HCEC 1CT (cell line): ENCODE measurements at regions not wholly inside any gene's neighbourhood (a gene's known extent, or its start where the extent isn't known, plus 50 kb on each side); places are given as distances from the start of the nearest gene placed in this dataset.
A peak's percentile ranks its signal among the peaks of the same experiment; 100 is the strongest.
"Not testable (repeated sequence)": the region's sequence is repeated elsewhere in the genome, so short reads cannot be mapped to it uniquely, and the experiment has no call there.

Experiments used
- DNase-seq: peaks from one replicate; pipeline ENCODE4 v3.0.0-alpha.2; 2017

DNA sequence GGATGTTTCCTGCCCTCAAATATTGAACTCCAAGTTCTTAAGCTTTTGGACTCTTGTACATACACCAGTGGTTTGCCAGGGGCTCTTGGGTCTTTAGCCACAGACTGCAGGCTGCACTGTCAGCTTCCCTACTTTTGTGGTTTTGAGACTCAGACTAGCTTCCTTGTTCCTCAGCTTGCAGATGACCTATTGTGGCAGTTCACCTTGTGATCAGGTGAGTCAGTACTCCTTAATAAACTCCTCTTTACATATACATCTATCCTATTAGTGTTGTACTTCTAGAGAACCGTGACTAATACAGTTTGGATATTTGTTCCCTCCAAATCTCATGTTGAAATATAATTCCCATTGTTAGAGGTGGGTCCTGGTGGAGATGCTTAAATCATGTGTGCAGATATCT is 681.9 kb upstream of the ARRDC3 start:
- DNase-seq, result no peak

DNA sequence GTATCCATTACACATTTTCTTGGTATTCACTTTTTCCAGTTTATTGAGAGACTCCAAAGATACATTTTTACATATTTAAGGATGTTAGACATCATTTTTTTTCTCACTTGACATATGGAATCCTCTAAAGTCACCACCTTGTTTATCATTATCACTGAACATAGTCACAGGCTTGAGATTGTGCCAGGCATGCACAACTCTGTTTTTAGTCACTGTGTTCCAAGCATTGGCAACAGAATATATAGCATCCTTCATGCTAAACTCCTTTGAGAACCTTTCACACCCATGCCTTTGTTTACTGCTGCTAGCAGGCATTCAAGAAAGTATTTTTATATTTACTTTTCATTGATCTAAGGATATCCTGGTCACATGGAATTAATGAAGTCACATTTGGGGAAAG is 668.6 kb upstream of the ARRDC3 start:
- no peak for DNase-seq

DNA sequence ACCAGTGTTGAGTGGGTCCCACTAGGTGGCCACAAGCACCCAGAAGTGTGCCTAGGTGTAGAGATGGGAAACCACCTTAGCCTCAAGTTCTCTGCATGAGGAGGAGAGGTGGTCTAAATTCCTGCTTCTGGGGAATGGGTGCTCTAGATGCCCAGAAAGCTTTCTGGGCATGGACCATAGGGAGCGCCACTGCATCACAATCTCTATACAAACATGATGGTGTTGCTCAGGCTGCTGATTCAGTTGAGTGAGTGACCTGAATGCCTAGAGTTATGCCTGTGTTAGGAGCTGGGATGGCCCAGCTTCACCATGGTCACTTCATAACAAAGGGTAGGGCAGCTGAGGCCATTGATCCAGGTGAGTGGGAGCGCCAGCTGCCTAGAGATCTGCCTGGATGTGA is 667.9 kb upstream of the ARRDC3 start:
- DNase-seq, result no peak

DNA sequence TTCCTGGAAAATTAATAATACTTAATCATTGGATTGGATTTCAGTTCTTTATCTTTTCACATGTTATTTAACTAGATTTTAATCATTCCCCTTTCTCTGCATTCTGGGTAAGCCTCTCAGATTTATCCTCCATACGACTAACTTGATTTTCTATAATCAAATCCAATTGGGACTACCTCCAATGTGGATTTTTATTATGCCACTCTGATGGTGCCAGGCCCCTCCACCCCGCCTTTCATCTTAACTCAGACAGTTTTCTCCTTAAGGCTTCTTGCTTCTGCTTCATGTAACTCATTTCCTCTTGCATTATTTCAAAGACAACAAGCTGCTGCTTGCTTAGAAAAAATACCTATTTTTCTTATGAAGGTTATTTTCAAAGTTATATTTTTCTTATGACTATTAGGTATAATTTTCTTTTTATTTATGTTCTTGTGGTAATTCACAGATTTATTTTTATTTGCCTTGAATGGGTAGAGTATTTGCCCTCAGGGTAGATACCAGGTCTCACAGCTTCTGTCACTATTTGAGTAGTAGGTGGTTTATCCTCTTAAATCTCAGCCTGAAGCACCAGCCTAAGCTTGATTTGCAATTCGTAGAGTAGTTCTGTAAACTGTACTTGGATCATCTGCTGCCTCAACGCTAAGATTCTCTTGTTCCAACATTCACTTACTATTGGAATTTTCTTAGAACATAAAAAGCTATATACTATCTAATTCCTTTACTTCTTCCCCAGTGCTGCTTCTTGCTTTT is 659.0 kb upstream of the ARRDC3 start:
- DNase-seq, result no peak

DNA sequence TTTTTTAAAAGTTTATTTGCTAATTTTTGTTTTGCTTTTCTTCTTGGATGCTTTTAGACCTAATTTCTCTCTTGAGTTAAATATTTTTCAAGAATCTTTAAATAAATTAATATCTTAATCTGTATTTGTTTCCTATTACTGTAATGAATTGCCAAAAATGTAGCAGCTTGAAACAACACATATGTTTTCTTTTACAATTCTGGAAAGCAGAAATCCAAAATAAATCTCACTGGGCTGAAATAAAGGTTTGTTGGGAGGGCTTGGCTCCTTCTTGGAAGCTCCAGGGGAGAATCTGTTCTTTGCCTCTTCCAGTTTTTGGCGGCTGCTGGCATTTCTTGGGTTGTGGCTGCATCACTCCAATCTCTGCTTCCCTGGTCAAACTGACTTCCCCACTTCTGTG is 658.1 kb upstream of the ARRDC3 start:
- no peak for DNase-seq

DNA sequence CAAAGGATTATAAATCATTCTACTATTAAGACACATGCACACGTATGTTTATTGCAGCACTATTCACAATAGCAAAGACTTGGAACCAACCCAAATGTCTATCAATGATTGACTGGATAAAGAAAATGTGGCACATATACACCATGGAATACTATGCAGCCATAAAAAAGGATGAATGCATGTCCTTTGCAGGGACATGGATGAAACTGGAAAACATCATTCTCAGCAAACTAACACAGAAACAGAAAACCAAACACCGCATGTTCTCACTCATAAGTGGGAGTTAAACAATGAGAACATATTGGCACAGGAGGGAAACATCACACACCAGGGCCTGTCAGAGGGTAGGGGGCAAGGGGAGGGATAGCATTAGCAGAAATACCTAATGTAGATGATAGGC is 646.7 kb upstream of the ARRDC3 start:
- not testable (repeated sequence) for DNase-seq

DNA sequence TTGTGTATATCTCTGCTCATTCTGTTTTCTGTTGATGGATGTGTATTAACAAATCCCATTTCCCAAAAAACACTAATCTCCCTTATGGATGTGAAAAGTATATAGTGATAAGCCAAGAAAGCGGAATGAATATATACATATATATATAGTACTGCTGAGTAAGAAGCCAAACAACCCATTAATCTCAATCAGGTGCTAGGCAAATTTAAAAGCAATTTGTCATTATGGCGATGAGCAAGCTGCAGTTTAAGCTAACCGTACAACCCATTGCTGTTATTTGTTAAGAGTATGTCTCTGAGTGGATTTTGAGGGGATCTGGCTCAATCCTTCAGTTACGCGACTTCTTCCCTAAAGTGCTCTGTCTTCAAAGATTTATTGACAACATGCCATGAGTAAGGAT is 640.4 kb upstream of the ARRDC3 start:
- DNase-seq, result no peak

DNA sequence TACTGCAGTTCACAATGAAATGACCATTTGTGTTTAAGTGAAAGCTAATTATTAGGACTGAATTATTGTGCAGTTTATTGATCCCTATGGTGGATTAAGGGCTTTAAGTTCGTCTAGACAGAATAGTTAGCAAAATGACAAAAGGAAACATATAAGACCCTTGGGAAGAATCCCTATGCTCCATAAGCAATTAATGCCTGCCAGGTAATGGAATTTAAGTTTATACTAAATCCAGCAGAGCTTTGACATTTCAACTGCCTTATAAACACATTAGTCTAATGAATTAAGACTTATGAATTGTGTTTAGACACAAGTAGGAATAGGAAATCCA is 640.0 kb upstream of the ARRDC3 start:
- DNase-seq, result no peak

DNA sequence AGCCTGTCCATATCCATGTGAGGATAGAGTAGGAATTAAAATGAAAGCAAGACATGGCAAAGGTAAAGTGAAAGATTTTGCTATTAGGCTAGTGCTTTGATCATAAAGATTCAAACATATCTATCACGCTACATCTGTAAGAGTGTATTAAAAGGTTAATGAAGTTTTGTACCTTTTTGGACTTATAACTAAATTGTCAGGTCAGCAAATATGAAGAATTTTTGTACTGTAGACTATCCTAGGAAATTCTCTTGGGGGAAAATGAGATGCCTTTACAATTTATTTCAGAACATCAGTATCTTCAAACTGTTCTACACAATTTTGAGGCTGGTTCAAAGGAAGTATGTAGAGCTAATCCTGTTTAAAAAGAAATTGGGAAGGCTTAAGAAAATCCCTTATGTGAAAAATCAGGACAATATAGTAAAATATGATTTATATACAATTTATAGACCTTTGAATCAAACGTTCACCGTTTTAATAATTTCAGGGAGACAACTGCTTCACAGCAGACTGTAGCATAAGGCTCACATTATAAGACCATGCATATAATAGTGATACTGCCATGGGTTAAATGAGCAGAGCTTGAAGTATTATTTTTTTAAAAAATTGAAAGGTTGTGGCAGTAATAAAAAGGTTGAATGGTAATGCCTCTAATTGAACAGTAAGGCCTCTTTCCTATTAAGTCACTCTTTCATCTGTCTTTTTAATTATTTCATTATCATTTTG is 639.5 kb upstream of the ARRDC3 start:
- DNase-seq, result no peak

DNA sequence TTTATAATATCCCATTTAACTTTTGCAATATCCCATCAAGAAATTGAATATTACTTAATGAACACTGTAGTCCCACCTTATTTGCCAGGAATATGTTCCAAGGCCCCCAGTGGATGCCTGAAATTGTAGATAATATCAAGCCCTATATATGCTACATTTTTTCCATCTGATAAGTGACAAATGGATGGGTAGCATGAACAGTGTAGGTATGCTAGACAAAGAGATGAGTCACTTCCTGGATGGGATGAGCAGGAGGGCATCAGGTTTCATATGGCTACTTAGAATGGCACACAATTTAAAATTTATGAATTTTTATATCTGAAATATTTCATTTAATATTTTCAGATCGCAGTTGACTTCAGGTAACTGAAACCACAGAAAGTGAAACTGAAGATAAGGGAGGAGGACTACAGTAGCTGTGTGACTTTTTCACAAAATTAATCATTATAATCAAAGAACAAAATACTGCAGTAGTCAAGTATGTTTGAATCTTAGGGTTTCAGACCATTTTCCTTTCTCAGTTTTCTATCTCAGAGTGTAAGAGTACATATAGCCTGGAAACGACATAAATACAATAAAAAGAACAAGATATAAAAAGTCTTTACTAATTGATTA is 636.4 kb upstream of the ARRDC3 start:
- peak; percentile 49 for DNase-seq

DNA sequence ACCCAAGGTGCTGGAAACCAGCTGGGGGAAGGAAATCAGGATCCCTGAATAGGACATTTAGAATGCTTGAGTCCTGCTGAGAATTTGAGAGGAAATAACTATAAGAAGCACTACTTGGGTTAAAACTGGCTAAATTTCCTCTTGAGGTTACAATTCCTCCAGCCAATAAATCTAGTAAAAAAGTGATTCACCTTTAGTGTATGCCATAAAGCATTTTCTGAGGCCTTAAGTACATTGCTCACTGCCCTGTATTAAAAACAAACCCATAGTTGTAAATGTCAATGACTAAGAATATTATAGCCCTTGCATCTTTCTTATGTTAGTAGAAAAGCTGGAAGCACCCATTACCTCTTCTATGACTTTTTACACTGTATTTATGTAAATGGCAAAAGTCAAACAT is 634.7 kb upstream of the ARRDC3 start:
- DNase-seq, result peak; percentile 97

DNA sequence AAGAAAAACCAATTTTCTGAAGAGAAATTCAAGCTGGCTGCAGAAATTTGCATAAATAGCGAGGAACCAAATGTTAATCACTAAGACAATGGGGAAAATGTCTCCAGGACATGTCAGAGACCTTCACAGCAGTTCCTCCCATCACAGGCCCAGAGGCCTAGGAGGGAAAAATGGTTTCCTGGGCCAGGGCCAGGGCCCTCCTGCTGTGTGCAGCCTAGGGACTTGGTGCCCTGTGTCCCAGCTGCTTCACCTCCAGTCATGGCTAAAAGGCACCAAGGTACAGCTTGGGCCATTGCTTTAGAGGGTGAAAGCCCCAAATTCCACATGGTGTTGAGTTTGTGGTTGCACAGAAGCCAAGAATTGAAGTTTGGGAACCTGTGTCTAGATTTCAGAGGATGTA is 628.7 kb upstream of the ARRDC3 start:
- DNase-seq, result not testable (repeated sequence)

DNA sequence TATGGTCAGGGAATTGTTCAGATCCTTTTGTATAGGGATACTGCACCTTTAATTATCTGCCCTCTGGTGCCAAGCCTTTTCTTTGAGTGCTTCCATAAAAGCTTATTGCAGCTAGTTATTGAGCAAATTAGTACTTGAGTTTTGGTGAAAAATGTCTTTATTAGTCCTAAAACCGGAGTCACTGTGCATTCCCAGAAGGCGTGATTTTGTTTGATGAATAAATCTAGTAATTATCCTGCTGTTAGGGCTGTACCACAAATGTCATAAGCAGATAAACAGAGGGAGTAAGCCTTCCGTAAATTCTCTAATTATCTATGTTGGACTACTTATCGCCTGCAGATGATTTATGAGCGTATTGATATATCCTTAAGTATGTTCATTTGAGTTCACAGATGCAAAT is 620.7 kb upstream of the ARRDC3 start:
- DNase-seq, result no peak

DNA sequence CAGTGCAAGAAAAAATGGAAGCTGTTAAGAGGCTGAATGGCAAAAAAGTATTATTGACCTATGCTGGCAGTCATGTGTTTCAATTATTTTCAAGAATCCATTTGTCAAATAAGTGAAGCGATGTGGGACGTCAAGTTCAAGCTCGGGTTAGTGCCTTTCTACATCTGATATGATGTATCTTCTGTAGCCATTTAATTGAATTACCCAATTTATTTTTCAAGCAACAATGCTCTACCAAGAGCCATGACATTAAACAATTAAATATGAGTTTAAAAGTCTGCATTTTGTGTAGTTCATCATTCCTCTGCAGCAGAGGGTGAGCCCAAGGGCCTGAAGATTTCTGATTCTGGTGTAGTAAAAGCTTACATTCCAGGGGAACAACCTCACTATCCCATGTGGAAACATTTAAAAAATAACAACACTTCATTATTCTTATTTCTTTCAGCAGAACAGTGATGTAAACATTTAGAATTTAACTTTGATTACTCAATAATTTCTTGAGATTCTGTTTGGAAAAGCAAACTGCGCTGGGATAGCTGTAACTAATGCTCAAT is 619.7 kb upstream of the ARRDC3 start:
- DNase-seq, result no peak

DNA sequence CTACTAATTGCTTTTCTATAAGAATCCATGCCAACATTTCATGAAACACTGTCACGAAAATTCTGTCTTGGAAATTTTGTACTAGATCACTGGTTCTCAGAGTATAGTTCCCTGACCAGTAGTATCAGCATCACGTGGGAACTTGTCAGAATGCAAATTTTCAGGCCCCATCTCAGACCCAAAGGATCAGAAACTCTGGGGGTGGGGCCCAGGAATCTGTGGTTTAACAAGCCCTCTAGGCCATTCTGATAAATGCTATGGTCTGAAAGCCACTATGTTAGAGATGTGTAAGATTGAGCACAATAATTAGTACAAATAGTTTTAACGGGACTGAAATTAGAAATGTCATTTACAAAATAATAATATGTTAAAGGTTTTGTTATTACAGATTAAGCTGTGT is 615.7 kb upstream of the ARRDC3 start:
- no peak for DNase-seq

DNA sequence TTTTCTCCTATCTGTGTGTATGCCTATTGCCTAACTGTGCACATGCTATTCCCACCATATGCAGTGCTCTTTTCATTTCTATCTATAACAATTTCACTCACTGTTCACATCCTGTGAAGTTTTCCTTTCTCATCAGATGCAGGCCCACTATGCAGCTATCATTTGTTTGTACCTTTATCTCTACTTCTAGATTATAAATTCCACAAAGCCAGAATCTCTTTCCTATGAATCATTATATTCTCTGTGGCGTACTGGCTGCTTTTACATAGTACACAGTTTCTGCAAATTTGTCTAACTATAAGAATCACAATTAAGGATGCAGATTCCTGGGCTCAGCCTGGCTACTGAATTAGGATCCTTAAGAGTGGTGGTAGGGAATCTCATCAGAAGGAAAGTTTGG is 600.8 kb upstream of the ARRDC3 start:
- no peak for DNase-seq

DNA sequence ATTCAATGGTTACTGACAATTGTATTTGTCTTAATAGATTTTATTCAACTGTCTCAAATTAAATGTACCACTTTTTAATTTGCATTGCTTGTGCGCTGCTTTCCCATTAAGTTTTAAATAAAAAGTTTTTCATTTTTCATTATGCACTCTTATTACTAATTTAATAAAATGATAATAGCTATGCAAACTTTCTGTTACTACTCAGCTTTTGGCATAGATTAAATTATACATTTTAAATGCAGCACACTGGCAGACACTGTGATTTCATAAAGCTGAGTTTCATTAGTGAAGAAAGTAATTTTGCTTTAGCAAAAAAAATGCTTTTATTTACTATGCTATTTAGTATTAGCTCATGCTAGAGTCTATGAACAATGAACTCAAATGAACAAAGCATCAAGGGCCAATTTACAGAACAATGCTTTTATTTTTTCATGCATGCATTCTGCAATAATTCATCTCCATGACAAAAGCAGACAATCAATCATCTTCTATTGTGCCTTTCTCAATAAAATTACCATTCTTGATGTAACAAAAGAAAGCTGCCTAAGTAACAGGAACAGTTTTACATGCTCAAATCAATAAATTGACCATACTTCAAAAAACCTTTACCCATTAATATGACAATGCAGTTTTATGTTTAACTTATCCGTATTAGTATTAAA is 595.2 kb upstream of the ARRDC3 start:
- no peak for DNase-seq

DNA sequence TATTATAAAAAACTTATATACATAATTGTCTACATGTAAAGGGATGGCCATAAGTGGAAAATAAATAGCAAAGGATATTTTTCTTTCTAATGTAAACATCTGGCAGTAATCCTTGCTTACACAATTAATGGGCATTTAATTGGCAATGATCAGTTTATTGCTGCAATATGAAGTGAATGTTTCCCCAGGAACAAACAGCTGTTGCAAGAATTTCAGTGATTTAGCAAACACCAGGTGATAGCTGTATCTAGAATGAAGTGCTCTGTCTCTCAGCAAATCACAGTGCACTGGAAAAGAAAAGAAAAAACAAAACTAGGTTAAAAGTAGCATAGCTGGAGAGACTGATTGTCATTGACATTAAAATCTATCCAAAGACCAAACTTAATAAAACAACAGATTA is 594.5 kb upstream of the ARRDC3 start:
- DNase-seq, result no peak

DNA sequence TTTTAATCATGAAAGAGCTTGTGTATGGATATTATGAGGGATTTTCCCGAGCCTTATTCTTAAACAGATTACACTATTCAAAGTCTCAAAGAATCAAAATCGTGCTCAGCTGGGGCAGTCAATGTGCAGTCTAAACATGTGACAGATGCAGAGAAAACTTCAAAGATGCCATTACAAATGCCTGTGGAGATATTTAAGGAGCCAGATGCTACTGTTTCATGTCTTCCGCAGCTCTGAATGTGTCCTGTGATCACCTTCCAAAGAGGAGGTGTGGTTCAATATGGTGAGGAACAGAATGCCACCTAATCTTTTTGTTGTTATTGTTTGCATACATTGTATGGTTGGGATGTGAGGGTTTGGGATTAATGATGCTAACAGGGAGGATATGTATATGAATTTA is 593.3 kb upstream of the ARRDC3 start:
- DNase-seq, result no peak

DNA sequence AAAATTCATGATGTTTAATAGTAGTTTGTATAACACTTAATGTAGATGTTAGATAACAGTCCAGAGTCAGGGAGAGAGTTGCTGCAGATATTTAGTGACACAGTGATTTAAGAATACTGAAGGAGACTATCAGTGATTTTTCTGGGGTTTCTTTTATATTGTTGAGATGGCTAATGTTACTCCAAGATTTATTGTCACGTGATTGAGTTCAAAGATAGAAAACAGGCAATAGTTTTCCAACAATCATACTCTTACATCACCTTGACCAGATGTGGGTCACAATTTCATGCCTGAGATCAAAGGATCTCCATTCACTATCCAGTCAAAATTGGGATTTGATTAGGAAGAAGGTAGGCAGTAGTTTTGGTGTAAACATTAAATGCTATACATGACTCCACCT is 580.0 kb upstream of the ARRDC3 start:
- DNase-seq, result no peak

DNA sequence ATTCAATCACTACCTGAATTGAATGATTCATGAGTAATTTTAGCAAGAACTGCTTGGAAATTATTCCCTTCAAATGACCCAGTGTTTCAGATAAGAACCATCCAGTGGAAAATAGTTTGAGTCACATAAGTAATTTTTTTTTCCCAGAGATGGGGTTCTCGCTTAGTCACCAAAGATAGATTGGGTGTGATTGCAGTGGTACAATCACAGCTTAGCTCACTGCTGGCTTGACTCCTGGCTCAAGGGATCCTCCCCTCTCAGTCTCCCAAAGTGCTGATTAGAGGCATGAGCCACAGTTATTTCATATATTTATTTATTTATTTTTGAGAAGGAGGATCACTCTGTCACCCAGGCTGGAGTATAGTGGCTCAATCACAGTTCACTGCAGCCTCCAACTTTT is 574.5 kb upstream of the ARRDC3 start:
- peak; percentile 25 for DNase-seq

DNA sequence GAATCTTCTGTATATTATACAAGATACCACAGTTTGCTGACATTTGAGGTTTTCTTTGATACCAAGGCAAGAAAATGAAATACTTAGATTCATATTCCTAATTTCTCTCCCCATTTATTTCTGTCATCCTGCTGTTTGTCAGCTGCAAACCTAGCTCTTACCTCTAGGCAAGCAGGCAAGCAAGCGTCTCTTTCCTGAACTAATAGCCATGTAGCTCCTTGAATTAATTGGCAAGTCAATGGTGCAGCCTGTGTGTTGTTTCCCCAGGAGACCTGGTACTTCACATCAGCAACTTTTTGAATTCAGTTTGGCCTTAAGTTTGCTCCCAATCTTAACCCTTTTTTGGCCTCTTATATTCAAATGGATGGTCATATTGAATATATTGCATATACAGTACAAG is 573.6 kb upstream of the ARRDC3 start:
- DNase-seq, result no peak

DNA sequence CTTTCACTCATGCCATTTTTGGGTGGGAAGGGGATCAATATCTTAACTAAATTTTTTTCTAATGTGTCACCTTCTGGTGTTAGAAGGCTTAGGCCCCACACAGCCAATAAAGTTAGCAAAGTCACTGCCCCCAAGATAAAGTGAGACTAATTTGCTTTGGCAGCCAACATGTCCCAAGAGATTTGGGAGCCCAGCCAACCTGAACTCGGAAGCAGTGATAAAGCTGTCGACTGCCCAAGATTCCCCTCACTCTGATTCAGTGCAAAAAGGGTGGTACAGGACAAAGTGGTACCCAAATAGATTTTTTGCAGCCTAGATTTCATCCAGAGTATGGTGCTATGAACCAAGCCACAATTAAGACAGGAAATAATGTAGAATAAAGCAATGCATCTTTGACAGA is 572.5 kb upstream of the ARRDC3 start:
- no peak for DNase-seq

DNA sequence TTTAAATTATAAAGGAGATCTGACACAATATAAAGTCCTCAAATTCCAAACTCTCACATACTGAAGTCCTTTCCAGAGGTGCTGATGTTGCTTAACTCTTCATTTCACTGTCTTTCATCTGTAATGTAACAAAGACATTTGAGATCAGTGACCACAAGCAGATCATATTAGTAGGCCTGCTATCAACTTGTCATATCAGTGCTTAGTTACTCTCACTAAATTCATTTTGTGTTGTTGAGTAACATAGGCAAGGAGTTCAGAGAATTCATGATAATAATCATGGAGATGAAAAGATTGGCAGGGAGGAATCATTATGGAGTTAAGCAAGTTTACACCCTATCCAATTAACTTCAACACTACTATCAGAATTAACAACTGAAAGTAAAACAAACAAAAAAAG is 571.0 kb upstream of the ARRDC3 start:
- no peak for DNase-seq
